Stomach (tissue), 4 donors: ENCODE measurements at regions not wholly inside any gene's neighbourhood (a gene's known extent, or its start where the extent isn't known, plus 50 kb on each side); places are given as distances from the start of the nearest gene placed in this dataset.

ENCODE experiments used
- CTCF ChIP-seq, 7 experiments: fragments of 450-650 bp in 4 of 7; fragments of 200-600 bp in 3 of 7; sonication (generic) in 3 of 7; IDR thresholded peaks; one replicate each; pipeline ENCODE4 v1.5.1; 2016 to 2019; ENCODE audit warnings: antibody characterized with exemption in 7 of 7, control low read depth in 2 of 7, mild to moderate bottlenecking in 1 of 7
- POLR2A ChIP-seq, 4 donors: fragments of 450-650 bp; IDR thresholded peaks; one replicate each; pipeline ENCODE4 v1.6.1; 2016; ENCODE audit warnings: antibody characterized with exemption in 4 of 4, control low read depth in 2 of 4, mild to moderate bottlenecking in 1 of 4, moderate library complexity in 1 of 4

- TF ChIP-seq CTCF (IDR thresholded peaks at IDR 0.05) (no peak), POLR2A (IDR thresholded peaks at IDR 0.05) (no peak)
Observed at GRCh38 chr12:102305486-102305885, 107.9 kb upstream of the PMCH start.
